Prostate gland (tissue), 1 donor: ENCODE measurements at regions not wholly inside any gene's neighbourhood (a gene's known extent, or its start where the extent isn't known, plus 50 kb on each side); places are given as distances from the start of the nearest gene placed in this dataset.

Experiments
- POLR2A ChIP-seq: fragments of 450-650 bp; IDR thresholded peaks from one replicate; pipeline ENCODE4 v1.6.1; 2016; ENCODE audit warnings: antibody characterized with exemption, mild to moderate bottlenecking
- POLR2AphosphoS5 ChIP-seq: sonication (generic); formaldehyde crosslinking; IDR thresholded peaks from one replicate; pipeline ENCODE4 v1.6.1; 2017; ENCODE audit warnings: antibody characterized with exemption

DNA sequence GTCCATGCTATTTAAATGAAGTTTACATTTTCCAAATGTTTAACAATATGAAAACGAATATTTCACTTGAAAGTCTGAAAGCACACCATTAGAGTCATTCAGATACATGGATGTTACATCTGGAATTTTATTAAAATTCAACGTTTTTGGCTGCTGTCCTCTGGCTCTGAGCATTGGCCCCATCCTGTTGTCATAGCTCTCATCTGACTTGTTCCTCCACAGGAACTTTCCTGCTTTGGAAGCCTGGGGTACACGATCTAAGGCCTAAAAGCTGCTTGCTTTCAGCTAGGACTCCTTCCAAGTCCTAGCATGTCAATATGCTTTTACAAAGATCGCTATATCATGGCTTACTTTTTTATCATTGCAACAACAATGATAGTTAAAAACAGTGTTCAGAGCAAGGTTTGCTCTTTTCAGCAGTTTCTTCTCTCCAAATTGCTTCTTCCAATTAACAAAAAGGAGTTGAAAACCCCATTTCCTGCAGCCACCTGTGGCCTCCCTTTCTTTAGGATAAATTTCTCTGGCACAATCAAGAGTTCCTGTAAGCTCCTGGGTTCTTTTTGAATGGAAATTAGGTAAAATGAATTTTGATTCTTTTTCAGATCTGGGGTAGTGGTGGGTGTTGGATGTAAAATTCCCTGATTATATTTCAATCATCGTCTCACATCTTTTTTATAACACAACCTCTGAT, 413.4 kb upstream of the AGA start:
- TF ChIP-seq POLR2A (no peak), POLR2AphosphoS5 (no peak)
